ENCODE measurements at regions not wholly inside any gene's neighbourhood (a gene's known extent, or its start where the extent isn't known, plus 50 kb on each side); places are given as distances from the start of the nearest gene placed in this dataset.
"Not testable (repeated sequence)": the region's sequence is repeated elsewhere in the genome, so short reads cannot be mapped to it uniquely, and the experiment has no call there.

GRCh38 chr3:26307192-26307591 lies 315.4 kb upstream of the LRRC3B start:
- Histone ChIP-seq H3K9me3 (ENCODE audit: control insufficient read depth, insufficient read depth, low read depth, low read length) (no peaks in the 10 kb centered on the region), H2AFZ (ENCODE audit: low read length) (no peak overlapping the region), H3K36me3 (ENCODE audit: control insufficient read depth, insufficient read depth, low read length) (no peaks in the 10 kb centered on the region), H3K27me3 (ENCODE audit: control insufficient read depth, insufficient read depth, low read length) (no peaks in the 10 kb centered on the region), H3K9ac (ENCODE audit: insufficient read depth, low read length) (no peak overlapping the region), H3K27ac (ENCODE audit: insufficient read depth, low read length) (no peak overlapping the region), H3K4me2 (ENCODE audit: extremely low read depth, insufficient read depth, low read length) (no peak overlapping the region), H3K79me2 (ENCODE audit: control insufficient read depth, insufficient read depth, low read length) (no peaks in the 10 kb centered on the region), H3K4me3 (replicated peaks in 1 of 4; ENCODE audit: control extremely low read depth in 1 of 4, insufficient read depth in 1 of 4, low read depth in 3 of 4, low read length in 4 of 4) (no peak overlapping the region), H4K20me1 (ENCODE audit: control insufficient read depth, extremely low read depth, insufficient read depth, low read length) (no peaks in the 10 kb centered on the region), H3K4me1 (ENCODE audit: control insufficient read depth, extremely low read depth, insufficient read depth, low read length) (no peaks in the 10 kb centered on the region)
- no peak for TF ChIP-seq CTCF (conservative IDR thresholded peaks at IDR 0.05 in 1 of 2, IDR thresholded peaks at IDR 0.05 in 1 of 2; ENCODE audit: low read depth in 1 of 2, low read length in 2 of 2)
- no peak for TF ChIP-seq EZH2 (IDR thresholded peaks at IDR 0.05; ENCODE audit: low read length, missing control alignments)
- DNase-seq (ENCODE audit: low read depth in 2 of 2), result no peak

DNA sequence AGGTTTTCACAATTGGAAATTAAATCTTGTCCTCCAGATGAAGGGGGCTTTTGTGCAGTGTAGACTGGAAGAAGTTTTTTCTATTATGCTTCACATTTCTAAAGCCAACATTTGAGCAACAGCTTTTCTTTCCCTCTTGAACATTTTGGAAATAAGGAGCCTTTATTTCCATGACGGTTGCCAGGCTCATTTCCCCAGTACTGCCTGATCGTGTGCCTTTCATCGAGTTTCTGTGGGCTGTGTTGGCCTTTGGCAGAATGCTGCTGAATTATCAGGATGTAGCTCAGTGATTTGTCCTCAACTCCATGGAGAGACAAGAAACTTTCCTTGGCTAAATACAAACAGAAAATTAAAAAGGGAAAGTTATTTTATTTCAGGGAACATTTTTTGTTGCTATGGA lies 314.8 kb upstream of the LRRC3B start:
- no peak for DNase-seq (ENCODE audit: low read depth in 2 of 2)
- Histone ChIP-seq H3K79me2 (ENCODE audit: control insufficient read depth, insufficient read depth, low read length) (no peaks in the 10 kb centered on the region), H4K20me1 (ENCODE audit: control insufficient read depth, extremely low read depth, insufficient read depth, low read length) (no peaks in the 10 kb centered on the region), H3K9me3 (ENCODE audit: control insufficient read depth, insufficient read depth, low read depth, low read length) (no peaks in the 10 kb centered on the region), H3K4me2 (ENCODE audit: extremely low read depth, insufficient read depth, low read length) (no peak overlapping the region), H3K9ac (ENCODE audit: insufficient read depth, low read length) (no peak overlapping the region), H3K4me3 (replicated peaks in 1 of 4; ENCODE audit: control extremely low read depth in 1 of 4, insufficient read depth in 1 of 4, low read depth in 3 of 4, low read length in 4 of 4) (no peak overlapping the region), H3K36me3 (ENCODE audit: control insufficient read depth, insufficient read depth, low read length) (no peaks in the 10 kb centered on the region), H3K4me1 (ENCODE audit: control insufficient read depth, extremely low read depth, insufficient read depth, low read length) (no peaks in the 10 kb centered on the region), H2AFZ (ENCODE audit: low read length) (no peak overlapping the region), H3K27ac (ENCODE audit: insufficient read depth, low read length) (no peak overlapping the region), H3K27me3 (ENCODE audit: control insufficient read depth, insufficient read depth, low read length) (no peaks in the 10 kb centered on the region)
- TF ChIP-seq CTCF (conservative IDR thresholded peaks at IDR 0.05 in 1 of 2, IDR thresholded peaks at IDR 0.05 in 1 of 2; ENCODE audit: low read depth in 1 of 2, low read length in 2 of 2), result no peak
- no peak for TF ChIP-seq EZH2 (IDR thresholded peaks at IDR 0.05; ENCODE audit: low read length, missing control alignments)

GRCh38 chr3:26308454-26308853 lies 314.1 kb upstream of the LRRC3B start:
- Histone ChIP-seq H3K9ac (ENCODE audit: insufficient read depth, low read length) (no peak overlapping the region), H3K4me3 (replicated peaks in 1 of 4; ENCODE audit: control extremely low read depth in 1 of 4, insufficient read depth in 1 of 4, low read depth in 3 of 4, low read length in 4 of 4) (no peak overlapping the region), H3K36me3 (ENCODE audit: control insufficient read depth, insufficient read depth, low read length) (no peaks in the 10 kb centered on the region), H3K9me3 (ENCODE audit: control insufficient read depth, insufficient read depth, low read depth, low read length) (no peaks in the 10 kb centered on the region), H3K4me2 (ENCODE audit: extremely low read depth, insufficient read depth, low read length) (no peak overlapping the region), H3K27me3 (ENCODE audit: control insufficient read depth, insufficient read depth, low read length) (no peaks in the 10 kb centered on the region), H3K79me2 (ENCODE audit: control insufficient read depth, insufficient read depth, low read length) (no peaks in the 10 kb centered on the region), H2AFZ (ENCODE audit: low read length) (no peak overlapping the region), H4K20me1 (ENCODE audit: control insufficient read depth, extremely low read depth, insufficient read depth, low read length) (no peaks in the 10 kb centered on the region), H3K27ac (ENCODE audit: insufficient read depth, low read length) (no peak overlapping the region), H3K4me1 (ENCODE audit: control insufficient read depth, extremely low read depth, insufficient read depth, low read length) (no peaks in the 10 kb centered on the region)
- no peak for DNase-seq (ENCODE audit: low read depth in 2 of 2)
- TF ChIP-seq EZH2 (IDR thresholded peaks at IDR 0.05; ENCODE audit: low read length, missing control alignments), result no peak
- TF ChIP-seq CTCF (conservative IDR thresholded peaks at IDR 0.05 in 1 of 2, IDR thresholded peaks at IDR 0.05 in 1 of 2; ENCODE audit: low read depth in 1 of 2, low read length in 2 of 2), result no peak

- H3K4me3 ChIP-seq (replicated peaks in 1 of 4; ENCODE audit: control extremely low read depth in 1 of 4, insufficient read depth in 1 of 4, low read depth in 3 of 4, low read length in 4 of 4); DNase-seq (ENCODE audit: low read depth in 2 of 2); H4K20me1 ChIP-seq (ENCODE audit: control insufficient read depth, extremely low read depth, insufficient read depth, low read length); H2AFZ ChIP-seq (ENCODE audit: low read length); H3K79me2 ChIP-seq (ENCODE audit: control insufficient read depth, insufficient read depth, low read length); H3K36me3 ChIP-seq (ENCODE audit: control insufficient read depth, insufficient read depth, low read length); H3K4me2 ChIP-seq (ENCODE audit: extremely low read depth, insufficient read depth, low read length); H3K4me1 ChIP-seq (ENCODE audit: control insufficient read depth, extremely low read depth, insufficient read depth, low read length); H3K9me3 ChIP-seq (ENCODE audit: control insufficient read depth, insufficient read depth, low read depth, low read length); H3K27ac ChIP-seq (ENCODE audit: insufficient read depth, low read length); H3K9ac ChIP-seq (ENCODE audit: insufficient read depth, low read length); H3K27me3 ChIP-seq (ENCODE audit: control insufficient read depth, insufficient read depth, low read length): not testable (repeated sequence)
Measured at GRCh38 chr3:26309536-26309935, 313.0 kb upstream of the LRRC3B start.
